Retinal pigment epithelial cell (primary cell): ENCODE measurements at regions not wholly inside any gene's neighbourhood (a gene's known extent, or its start where the extent isn't known, plus 50 kb on each side); places are given as distances from the start of the nearest gene placed in this dataset.

ENCODE experiments used
- DNase-seq: peaks from one replicate; pipeline ENCODE4 v3.0.0-alpha.2; 2010; ENCODE audit warnings: low read depth
- H3K4me3 ChIP-seq: 2 replicates; pipeline ENCODE4 v1.5.1; 2011; ENCODE audit warnings: mild to moderate bottlenecking, low read length, control low read depth, moderate library complexity
- CTCF ChIP-seq: conservative IDR thresholded peaks from 2 replicates; pipeline ENCODE4 v1.5.1; 2011; ENCODE audit warnings: low read depth, low read length, control low read depth, inconsistent platforms

GRCh38 chr2:238669046-238669445 lies 178.8 kb upstream of the TWIST2 start:
- no peak for TF ChIP-seq CTCF
- no peak overlapping the region for H3K4me3 ChIP-seq
- DNase-seq, result no peak

GRCh38 chr2:238669581-238670080 lies 178.3 kb upstream of the TWIST2 start:
- no peak for TF ChIP-seq CTCF
- DNase-seq, result no peak
- H3K4me3 ChIP-seq, result no peak overlapping the region

GRCh38 chr2:238670111-238670585 lies 177.7 kb upstream of the TWIST2 start:
- DNase-seq, result no peak

GRCh38 chr2:238682536-238682935 lies 165.3 kb upstream of the TWIST2 start:
- DNase-seq, result no peak
- no peak for TF ChIP-seq CTCF
- H3K4me3 ChIP-seq, result no peak overlapping the region

More at GRCh38 chr2:238670111-238670585, 177.7 kb upstream of the TWIST2 start:
- no peak overlapping the region for H3K4me3 ChIP-seq
- TF ChIP-seq CTCF, result no peak

- peak; percentile 62 for DNase-seq
- H3K4me3 ChIP-seq, result no peak overlapping the region
- TF ChIP-seq CTCF, result no peak
These were observed 163.2 kb upstream of the TWIST2 start for GRCh38 chr2:238684362-238685326.

GRCh38 chr2:238685327-238685709 lies 162.6 kb upstream of the TWIST2 start:
- DNase-seq, result no peak
- no peak for TF ChIP-seq CTCF

More at GRCh38 chr2:238685327-238685709, 162.6 kb upstream of the TWIST2 start:
- H3K4me3 ChIP-seq, result no peak overlapping the region
